ENCODE measurements at regions not wholly inside any gene's neighbourhood (a gene's known extent, or its start where the extent isn't known, plus 50 kb on each side); places are given as distances from the start of the nearest gene placed in this dataset.

GRCh38 chr15:93288728-93289294 is 199.8 kb upstream of the RGMA start:
- intact Hi-C loops (cut with DNase I), result no loop called here

DNA sequence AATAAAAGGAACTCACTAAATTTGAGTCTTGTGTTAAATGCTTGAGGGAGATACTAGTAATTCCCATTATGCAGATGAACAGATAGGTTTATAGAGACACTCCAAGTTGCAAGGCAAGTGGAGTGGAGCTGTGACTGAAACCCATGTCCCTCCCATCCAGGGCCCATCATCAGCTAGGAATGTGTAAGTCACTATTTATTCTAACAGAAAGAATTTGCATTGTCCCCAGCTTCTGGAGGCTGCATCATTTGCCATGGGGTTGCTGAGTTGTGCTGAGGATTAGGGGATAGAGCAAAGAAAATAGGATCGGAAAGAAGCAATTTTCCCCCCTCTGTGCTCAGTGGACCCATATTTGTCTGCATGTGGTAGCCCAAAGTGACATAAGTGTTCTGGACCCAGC is 197.4 kb upstream of the RGMA start:
- intact Hi-C loops (cut with DNase I), result no loop called here
- Histone ChIP-seq H3K27ac (no peak overlapping the region), H3K36me3 (no peaks in the 10 kb centered on the region), H3K4me3 (no peak overlapping the region), H3K27me3 (peaks cover 0 to 4% (median 0%) of the 10 kb centered on the region in 9 donors), H3K4me1 (peaks cover 0 to 2% (median 0%) of the 10 kb centered on the region in 12 donors), H3K9me3 (no peaks in the 10 kb centered on the region)
- ATAC-seq, result no peak
- DNase-seq, result no peak
- TF ChIP-seq CTCF (IDR thresholded peaks at IDR 0.05) (no peak), POLR2A (IDR thresholded peaks at IDR 0.05) (no peak)
- WGBS, 4 donors, result 84 to 100% (median 95%) methylated on average over 1 of the region's 1 CpG

More at GRCh38 chr15:93288728-93289294, 199.8 kb upstream of the RGMA start:
- no peak for DNase-seq
- Histone ChIP-seq H3K4me1 (peaks cover 0 to 2% (median 0%) of the 10 kb centered on the region in 12 donors), H3K9me3 (no peaks in the 10 kb centered on the region), H3K4me3 (no peak overlapping the region), H3K27ac (peak overlapping the region in 1 of 12 donors; percentile 19), H3K36me3 (no peaks in the 10 kb centered on the region), H3K27me3 (peaks cover 0 to 4% (median 0%) of the 10 kb centered on the region in 9 donors)
- TF ChIP-seq CTCF (IDR thresholded peaks at IDR 0.05) (no peak), POLR2A (IDR thresholded peaks at IDR 0.05) (no peak)
- WGBS, 4 donors, result 47 to 59% (median 51%) methylated on average over 9 of the region's 9 CpGs
- ATAC-seq, result no peak

GRCh38 chr15:93283854-93284253 is 194.8 kb upstream of the RGMA start:
- Histone ChIP-seq H3K9me3 (no peaks in the 10 kb centered on the region), H3K36me3 (no peaks in the 10 kb centered on the region)
- 58 to 71% (median 69%) methylated on average over 4 of the region's 4 CpGs for WGBS, 4 donors

GRCh38 chr15:93282808-93283207 is 193.8 kb upstream of the RGMA start:
- no peaks in the 10 kb centered on the region for H3K9me3 ChIP-seq
- intact Hi-C loops (cut with DNase I), result no loop called here
- H3K36me3 ChIP-seq, result no peaks in the 10 kb centered on the region
- no peak overlapping the region for H3K4me3 ChIP-seq
- 88 to 93% (median 91%) methylated on average over 3 of the region's 3 CpGs for WGBS, 4 donors
- DNase-seq, result no peak
- no peak for ATAC-seq
- TF ChIP-seq POLR2A (IDR thresholded peaks at IDR 0.05) (no peak), CTCF (IDR thresholded peaks at IDR 0.05) (no peak)
- H3K27me3 ChIP-seq, result peaks cover 0 to 9% (median 0%) of the 10 kb centered on the region in 9 donors
- no peak overlapping the region for H3K27ac ChIP-seq
- peaks cover 0 to 12% (median 3%) of the 10 kb centered on the region in 12 donors for H3K4me1 ChIP-seq

More at GRCh38 chr15:93283854-93284253, 194.8 kb upstream of the RGMA start:
- DNase-seq (no peak), ATAC-seq (no peak)
- H3K4me1 ChIP-seq, result peaks cover 0 to 12% (median 4%) of the 10 kb centered on the region in 12 donors
- H3K4me3 ChIP-seq, result no peak overlapping the region
- peaks cover 0 to 9% (median 0%) of the 10 kb centered on the region in 9 donors for H3K27me3 ChIP-seq
- H3K27ac ChIP-seq, result no peak overlapping the region
- TF ChIP-seq POLR2A (IDR thresholded peaks at IDR 0.05) (no peak), CTCF (IDR thresholded peaks at IDR 0.05) (no peak)
- intact Hi-C loops (cut with DNase I), result no loop called here
